Body of pancreas (tissue), 4 donors: ENCODE measurements at regions not wholly inside any gene's neighbourhood (a gene's known extent, or its start where the extent isn't known, plus 50 kb on each side); places are given as distances from the start of the nearest gene placed in this dataset.
"Not testable (repeated sequence)": the region's sequence is repeated elsewhere in the genome, so short reads cannot be mapped to it uniquely, and the experiment has no call there.

ENCODE experiments used
- ATAC-seq: fragments of 150-250 bp; one replicate; pipeline ENCODE4 v1.9.1; 2016
- DNase-seq, 4 donors: peaks; one replicate each; pipeline ENCODE4 v3.0.0-alpha.2; 2019
- H3K27ac ChIP-seq, 4 donors: fragments of 200-600 bp; sonication (generic); 1 replicate in 3 of 4; 2 replicates in 1 of 4; pipeline versions ENCODE4 v1.5.1 to v1.6.1; 2016 to 2019; ENCODE audit warnings: mild to moderate bottlenecking in 1 of 4, mixed read lengths in 1 of 4, moderate library complexity in 1 of 4
- H3K27me3 ChIP-seq, 2 donors: fragments of 200-600 bp; sonication (generic); one replicate each; pipeline ENCODE4 v1.6.0; 2016; ENCODE audit warnings: mild to moderate bottlenecking in 1 of 2
- H3K36me3 ChIP-seq, 2 donors: fragments of 200-600 bp; sonication (generic); replicated peaks in 1 of 2; 2 replicates each; pipeline ENCODE4 v1.5.1; 2016; ENCODE audit warnings: low read depth in 2 of 2; ENCODE audit not compliant: insufficient read depth in 1 of 2
- H3K4me1 ChIP-seq: fragments of 200-600 bp; sonication (generic); one replicate; pipeline ENCODE4 v1.6.0; 2016
- H3K4me3 ChIP-seq, 2 donors: fragments of 200-600 bp; sonication (generic); 1 replicate in 1 of 2; 2 replicates in 1 of 2; pipeline ENCODE4 v1.5.1; 2016 to 2019
- H3K9me3 ChIP-seq, 3 donors: fragments of 200-600 bp; sonication (generic); 1 replicate in 2 of 3; 2 replicates in 1 of 3; pipeline ENCODE4 v1.5.1; 2016
- POLR2A ChIP-seq, 3 donors: fragments of 450-650 bp; IDR thresholded peaks; one replicate each; pipeline ENCODE4 v1.6.1; 2016; ENCODE audit warnings: antibody characterized with exemption in 3 of 3, mild to moderate bottlenecking in 2 of 3
- WGBS, 2 donors: methylation state at CpG; one replicate each; pipeline ENCODE4 v1.1.5; 2017; 5-methylcytosine and 5-hydroxymethylcytosine counted together
- intact Hi-C: fragments of 100-400 bp; cut with DNase I; formaldehyde crosslinking; loops from one replicate; pipeline ENCODE4 v1.15.1; 2023
- TF ChIP-seq, protein P1 (sequence below), 7 experiments: fragments of 450-650 bp in 4 of 7; fragments of 200-600 bp in 3 of 7; sonication (generic) in 3 of 7; IDR thresholded peaks; one replicate each; pipeline ENCODE4 v1.5.1; 2016 to 2019; ENCODE audit warnings: antibody characterized with exemption in 7 of 7

GRCh38 chr2:154570501-154570900 is 128.0 kb upstream of the KCNJ3 start:
- Histone ChIP-seq H3K27ac (no peak overlapping the region), H3K9me3 (no peaks in the 10 kb centered on the region), H3K36me3 (no peaks in the 10 kb centered on the region), H3K4me1 (no peaks in the 10 kb centered on the region), H3K4me3 (no peak overlapping the region), H3K27me3 (no peaks in the 10 kb centered on the region)
- WGBS, 2 donors = 81 to 83% methylated on average over 6 of the region's 6 CpGs
- DNase-seq (no peak), ATAC-seq (no peak)
- TF ChIP-seq POLR2A (IDR thresholded peaks at IDR 0.05) = no peak
- TF ChIP-seq, protein P1, sequence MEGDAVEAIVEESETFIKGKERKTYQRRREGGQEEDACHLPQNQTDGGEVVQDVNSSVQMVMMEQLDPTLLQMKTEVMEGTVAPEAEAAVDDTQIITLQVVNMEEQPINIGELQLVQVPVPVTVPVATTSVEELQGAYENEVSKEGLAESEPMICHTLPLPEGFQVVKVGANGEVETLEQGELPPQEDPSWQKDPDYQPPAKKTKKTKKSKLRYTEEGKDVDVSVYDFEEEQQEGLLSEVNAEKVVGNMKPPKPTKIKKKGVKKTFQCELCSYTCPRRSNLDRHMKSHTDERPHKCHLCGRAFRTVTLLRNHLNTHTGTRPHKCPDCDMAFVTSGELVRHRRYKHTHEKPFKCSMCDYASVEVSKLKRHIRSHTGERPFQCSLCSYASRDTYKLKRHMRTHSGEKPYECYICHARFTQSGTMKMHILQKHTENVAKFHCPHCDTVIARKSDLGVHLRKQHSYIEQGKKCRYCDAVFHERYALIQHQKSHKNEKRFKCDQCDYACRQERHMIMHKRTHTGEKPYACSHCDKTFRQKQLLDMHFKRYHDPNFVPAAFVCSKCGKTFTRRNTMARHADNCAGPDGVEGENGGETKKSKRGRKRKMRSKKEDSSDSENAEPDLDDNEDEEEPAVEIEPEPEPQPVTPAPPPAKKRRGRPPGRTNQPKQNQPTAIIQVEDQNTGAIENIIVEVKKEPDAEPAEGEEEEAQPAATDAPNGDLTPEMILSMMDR (IDR thresholded peaks at IDR 0.05) = no peak
- intact Hi-C loops = no loop called here

DNA sequence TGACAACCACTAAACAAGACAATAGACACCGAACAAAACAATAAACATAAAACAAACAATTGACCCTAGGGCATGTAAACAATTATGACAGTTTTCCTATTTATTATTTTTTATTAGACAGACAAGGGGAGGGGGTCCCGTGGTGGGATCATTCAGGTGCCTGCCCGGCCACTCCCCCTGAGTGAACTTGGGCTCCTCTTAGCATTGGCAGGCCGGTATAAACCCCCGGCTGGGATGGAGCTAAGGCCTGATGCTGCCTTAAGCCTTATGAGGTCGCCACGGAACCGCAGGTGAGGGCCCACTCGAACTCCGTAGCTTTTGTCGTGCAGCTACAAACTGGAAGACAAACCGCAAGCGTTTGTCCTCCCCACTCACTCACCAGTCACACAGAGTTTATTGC is 121.8 kb upstream of the KCNJ3 start:
- H3K27me3 ChIP-seq, H3K4me1 ChIP-seq, H3K9me3 ChIP-seq, ATAC-seq, H3K36me3 ChIP-seq, DNase-seq, H3K27ac ChIP-seq, H3K4me3 ChIP-seq, intact Hi-C loops: not testable (repeated sequence)
- WGBS, 2 donors = 88 to 89% methylated on average over 13 of the region's 13 CpGs

DNA sequence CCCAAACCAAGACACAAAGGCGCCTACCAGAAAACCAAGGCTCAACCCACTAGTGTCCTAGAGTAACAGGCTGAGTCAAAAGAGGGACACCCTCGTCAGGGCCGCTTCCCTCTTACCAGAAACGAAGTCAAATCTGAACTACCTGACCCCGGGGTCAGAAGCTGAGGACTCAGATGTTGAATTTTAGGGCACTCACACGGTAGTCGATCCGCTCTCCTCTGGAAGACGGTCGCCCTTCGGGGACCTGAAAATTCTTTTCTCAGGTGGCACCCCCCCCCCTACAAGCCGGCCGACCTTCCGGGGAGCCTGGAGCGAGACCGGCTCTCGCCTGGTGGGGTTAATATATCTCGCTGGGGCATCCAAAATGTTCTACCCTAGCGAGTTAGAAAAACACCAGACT is 121.1 kb upstream of the KCNJ3 start:
- DNase-seq = no peak
- TF ChIP-seq, protein P1 (IDR thresholded peaks at IDR 0.05) = no peak
- no peak for TF ChIP-seq POLR2A (IDR thresholded peaks at IDR 0.05)
- H3K4me3 ChIP-seq = no peak overlapping the region
- H3K27me3 ChIP-seq = no peaks in the 10 kb centered on the region
- H3K9me3 ChIP-seq = no peaks in the 10 kb centered on the region
- 91 to 92% methylated on average over 16 to 19 of the region's 19 CpGs for WGBS, 2 donors
- intact Hi-C loops = no loop called here
- H3K27ac ChIP-seq = no peak overlapping the region
- H3K36me3 ChIP-seq = no peaks in the 10 kb centered on the region
- ATAC-seq = no peak
- H3K4me1 ChIP-seq = no peaks in the 10 kb centered on the region

- Histone ChIP-seq H3K4me3 (no peak overlapping the region), H3K4me1 (no peaks in the 10 kb centered on the region), H3K36me3 (no peaks in the 10 kb centered on the region), H3K27ac (no peak overlapping the region), H3K27me3 (no peaks in the 10 kb centered on the region), H3K9me3 (no peaks in the 10 kb centered on the region)
- WGBS, 2 donors = 59 to 70% methylated on average over 3 of the region's 3 CpGs
- DNase-seq (no peak), ATAC-seq (no peak)
- TF ChIP-seq, protein P1 (IDR thresholded peaks at IDR 0.05) = no peak
- TF ChIP-seq POLR2A (IDR thresholded peaks at IDR 0.05) = no peak
- intact Hi-C loops = no loop called here
Measured at GRCh38 chr2:154580767-154581166, 117.7 kb upstream of the KCNJ3 start.

DNA sequence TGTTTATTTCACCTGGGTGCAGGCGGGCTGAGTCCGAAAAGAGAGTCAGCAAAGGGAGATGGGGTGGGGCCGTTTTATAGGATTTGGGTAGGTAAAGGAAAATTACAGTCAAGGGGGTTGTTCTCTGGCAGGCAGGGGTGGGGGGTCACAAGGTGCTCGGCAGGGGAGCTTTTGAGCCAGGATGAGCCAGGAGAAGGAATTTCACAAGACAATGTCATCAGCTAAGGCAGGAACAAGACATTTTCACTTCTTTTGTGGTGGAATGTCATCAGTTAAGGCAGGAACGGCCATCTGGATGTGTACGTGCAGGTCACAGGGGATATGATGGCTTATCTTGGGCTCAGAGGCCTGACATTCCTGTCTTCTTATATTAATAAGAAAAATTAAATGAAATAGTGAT is 115.8 kb upstream of the KCNJ3 start:
- H3K27ac ChIP-seq, H3K36me3 ChIP-seq, ATAC-seq, H3K9me3 ChIP-seq, H3K27me3 ChIP-seq, H3K4me3 ChIP-seq, H3K4me1 ChIP-seq, DNase-seq, intact Hi-C loops: not testable (repeated sequence)
- WGBS, 2 donors = 52 to 57% methylated on average over 6 of the region's 6 CpGs

DNA sequence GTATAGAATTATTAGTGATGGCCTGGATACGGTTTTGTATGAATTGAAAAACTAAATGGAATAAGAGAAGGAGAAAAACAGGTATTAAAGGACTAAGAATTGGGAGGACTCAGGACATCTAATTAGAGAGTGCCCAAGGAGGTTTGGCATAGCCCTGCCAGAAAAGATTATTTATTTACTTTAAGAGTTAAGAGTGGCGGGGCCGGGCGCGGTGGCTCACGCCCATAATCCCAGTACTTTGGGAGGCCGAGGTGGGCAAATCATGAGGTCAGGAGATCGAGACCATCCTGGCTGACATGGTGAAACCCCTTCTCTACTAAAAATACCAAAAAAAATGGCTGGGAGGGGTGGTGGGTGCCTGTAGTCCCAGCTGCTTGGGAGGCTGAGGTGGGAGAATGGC is 115.2 kb upstream of the KCNJ3 start:
- H3K27me3 ChIP-seq, H3K27ac ChIP-seq, intact Hi-C loops, ATAC-seq, H3K4me3 ChIP-seq, H3K4me1 ChIP-seq, DNase-seq, H3K36me3 ChIP-seq, H3K9me3 ChIP-seq: not testable (repeated sequence)
- 87 to 96% methylated on average over 8 of the region's 8 CpGs for WGBS, 2 donors
